ENCODE measurements at regions not wholly inside any gene's neighbourhood (a gene's known extent, or its start where the extent isn't known, plus 50 kb on each side); places are given as distances from the start of the nearest gene placed in this dataset.
A peak's percentile ranks its signal among the peaks of the same experiment; 100 is the strongest.

DNA sequence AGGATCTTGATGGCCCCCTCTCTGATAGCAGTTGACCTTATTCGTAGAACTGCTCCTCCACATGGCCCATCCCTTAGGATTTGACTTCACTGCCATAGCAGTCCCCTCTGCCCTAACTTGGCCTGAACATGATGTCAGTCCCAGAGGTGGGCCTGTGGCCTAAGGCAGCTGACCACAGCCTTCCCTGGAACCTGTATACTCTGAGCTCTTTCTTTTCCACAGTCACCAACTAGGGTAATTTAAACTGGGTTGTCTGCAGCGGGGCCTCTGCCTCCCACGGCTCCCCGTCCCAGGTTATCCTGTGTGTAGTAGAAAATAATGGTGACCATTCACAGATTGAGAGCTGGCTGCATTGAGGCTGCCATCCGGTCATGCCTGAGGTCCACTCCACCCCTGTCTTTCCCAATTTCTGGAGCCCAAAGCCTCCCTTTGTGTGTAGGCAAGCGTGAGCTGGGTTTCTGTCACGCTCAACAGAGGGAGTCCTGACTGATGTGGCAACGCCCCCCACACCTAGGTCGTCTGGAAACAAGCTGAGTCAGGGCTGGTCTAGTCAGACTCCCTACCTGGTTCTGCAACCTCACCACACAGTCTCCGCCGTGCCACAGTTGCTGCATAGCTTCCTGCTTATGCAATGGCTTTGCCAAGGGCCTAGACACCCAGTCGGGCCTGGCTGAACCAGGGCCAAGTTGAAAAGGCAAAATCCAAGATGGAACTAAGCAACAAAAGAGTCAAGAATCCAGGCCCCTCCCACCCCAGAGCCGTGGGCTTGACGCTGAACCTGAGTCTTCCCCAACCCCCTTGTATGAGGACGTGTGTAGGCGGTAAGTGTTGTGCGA, 284.5 kb downstream of the XXYLT1 start:
- no peak overlapping the region for H2BK20ac ChIP-seq (ENCODE audit: low read depth, low read length)
- no peak for DNase-seq
- no peak overlapping the region for H2AK9ac ChIP-seq (replicated peaks; ENCODE audit: low read depth, low read length, poor library complexity)
- H4K8ac ChIP-seq (ENCODE audit: low read depth in 2 of 2, low read length in 2 of 2), result no peak overlapping the region
- H3K18ac ChIP-seq (ENCODE audit: low read depth, low read length), result no peak overlapping the region
- no peak overlapping the region for H2BK15ac ChIP-seq (ENCODE audit: low read depth, low read length)
- H3K56ac ChIP-seq (ENCODE audit: extremely low read depth, insufficient read depth, low read length), result no peak overlapping the region
- no peak overlapping the region for H3K4me2 ChIP-seq (ENCODE audit: low read depth, low read length)
- no peaks in the 10 kb centered on the region for H3K36me3 ChIP-seq (ENCODE audit: control insufficient read depth, insufficient read depth, low read length)
- H3K9ac ChIP-seq (ENCODE audit: low read depth, low read length), result no peak overlapping the region
- no peak overlapping the region for H3K4ac ChIP-seq (ENCODE audit: low read depth, low read length)
- no peak overlapping the region for H4K91ac ChIP-seq (ENCODE audit: insufficient read depth, low read depth, low read length)
- BruUV-seq (replicated peaks), result no TSS peak
- H3K27ac ChIP-seq (ENCODE audit: insufficient read depth, low read length), result no peak overlapping the region
- no peaks in the 10 kb centered on the region for H3K79me1 ChIP-seq (ENCODE audit: low read depth in 1 of 2, low read length in 2 of 2)
- H3K14ac ChIP-seq (replicated peaks; ENCODE audit: low read depth, low read length), result no peak overlapping the region
- no peak for ATAC-seq (ENCODE audit: low read depth)
- no peak overlapping the region for H2BK120ac ChIP-seq (ENCODE audit: low read depth, low read length)
- no peaks in the 10 kb centered on the region for H3K4me1 ChIP-seq (ENCODE audit: control insufficient read depth, insufficient read depth, low read length)
- no peak for TF ChIP-seq RAD21 (IDR thresholded peaks at IDR 0.05; ENCODE audit: low read length)
- TF ChIP-seq MAZ (IDR thresholded peaks at IDR 0.05; ENCODE audit: borderline replicate concordance, low read depth, low read length), result no peak
- no peak for TF ChIP-seq NFE2L2 (IDR thresholded peaks at IDR 0.05; ENCODE audit: low read depth, low read length)
- TF ChIP-seq RFX5 (IDR thresholded peaks at IDR 0.05; ENCODE audit: low read depth, low read length), result no peak
- in situ Hi-C loops (cut with MboI; ENCODE audit: low sequenced_read_pairs), result no loop called here
- dilution Hi-C loops (cut with HindIII; ENCODE audit: low sequenced_read_pairs, unreplicated experiment), result no loop called here
- H2AFZ ChIP-seq (replicated peaks; ENCODE audit: low read length, poor library complexity), result peak overlapping the region; percentile 52
- H3K9me3 ChIP-seq (ENCODE audit: control insufficient read depth, insufficient read depth, low read length), result peaks cover 3% of the 10 kb centered on the region; the same call in 1 of the 2 replicates
- H3K23ac ChIP-seq (ENCODE audit: low read depth, low read length), result no peak overlapping the region
- H3K27me3 ChIP-seq (ENCODE audit: control insufficient read depth, insufficient read depth, low read length), result peaks cover 26% of the 10 kb centered on the region
- intact Hi-C loops (cut with micrococcal nuclease), result no loop called here
- POLR2A ChIA-PET (ENCODE audit: unreplicated experiment), result no interaction called here
- H3K9me1 ChIP-seq (ENCODE audit: insufficient read depth, low read length), result no peaks in the 10 kb centered on the region
- WGBS, 2 experiments (ENCODE audit: extremely low coverage in 2 of 2, insufficient read length in 1 of 2), result 62% methylated on average over 5 of the region's 17 CpGs; no CpG with 5 or more reads in 1 of the 2 experiments
- H2BK5ac ChIP-seq (ENCODE audit: low read depth, low read length, poor library complexity, severe bottlenecking), result no peak overlapping the region
- no peaks in the 10 kb centered on the region for H4K20me1 ChIP-seq (ENCODE audit: insufficient read depth, low read length)
- no peak overlapping the region for H2AK5ac ChIP-seq (ENCODE audit: low read depth, low read length)
- CTCF ChIA-PET, result interaction anchor here (1.4 kb wide), 1 partner anchor 207 kb away, joined by 4 read pairs; no protein-coding TSS in a partner anchor
- H3K4me3 ChIP-seq (ENCODE audit: insufficient read depth, low read depth, low read length), result no peak overlapping the region
- no peak overlapping the region for H4K5ac ChIP-seq (ENCODE audit: low read depth, low read length)

Data from IMR-90 (cell line).